Panc1 (cell line): ENCODE measurements at regions not wholly inside any gene's neighbourhood (a gene's known extent, or its start where the extent isn't known, plus 50 kb on each side); places are given as distances from the start of the nearest gene placed in this dataset.

Experiments used
- ATAC-seq: fragments of 200-7000 bp; cut with Tn5 transposase; 2 replicates; pipeline ENCODE4 v1.9.1; 2020; ENCODE audit warnings: mild to moderate bottlenecking, moderate library complexity
- BruUV-seq: library from RNA; stranded (reverse); fragments of 400-500 nt; replicated peaks from 2 replicates; lab custom pipeline; 2021; lab: Mats Ljungman, UMichigan
- CTCF ChIA-PET: fragments of 300-600 bp; sonication (Branson Sonifier 250); formaldehyde crosslinking; loops from one replicate; lab custom pipeline; 2022; ENCODE audit warnings: antibody characterized with exemption; lab: Charles Lee
- POLR2A ChIA-PET: fragments of 300-600 bp; sonication (Branson Sonifier 250); formaldehyde crosslinking; loops from one replicate; lab custom pipeline; 2022; ENCODE audit warnings: antibody characterized with exemption; lab: Charles Lee
- DNase-seq: peaks from one replicate; pipeline ENCODE4 v3.0.0-alpha.2; 2010; ENCODE audit warnings: low read depth, low spot score
- H3K27ac ChIP-seq: 2 replicates; pipeline ENCODE4 v1.5.1; 2011; ENCODE audit warnings: mild to moderate bottlenecking, low read length, inconsistent platforms
- H3K27me3 ChIP-seq: fragments of 200-500 bp; sonication (Bioruptor generic); 2 replicates; pipeline ENCODE4 v1.6.0; 2014; ENCODE audit warnings: low read length, inconsistent platforms; ENCODE audit not compliant: control insufficient read depth, insufficient read depth
- H3K36me3 ChIP-seq: fragments of 200-500 bp; sonication (Bioruptor generic); 2 replicates; pipeline ENCODE4 v1.5.1; 2014; ENCODE audit warnings: inconsistent platforms, mild to moderate bottlenecking, low read length, moderate library complexity; ENCODE audit not compliant: control insufficient read depth, insufficient read depth
- H3K4me1 ChIP-seq: 2 replicates; pipeline ENCODE4 v1.5.1; 2011; ENCODE audit warnings: inconsistent platforms, mild to moderate bottlenecking, low read length, moderate library complexity; ENCODE audit not compliant: control insufficient read depth, insufficient read depth
- H3K4me3 ChIP-seq, 2 experiments: 2 replicates each; pipeline ENCODE4 v1.5.1; 2011 to 2012; ENCODE audit warnings: low read depth in 2 of 2, low read length in 2 of 2, mild to moderate bottlenecking in 2 of 2, inconsistent platforms in 1 of 2, moderate library complexity in 1 of 2
- H3K9me3 ChIP-seq: fragments of 200-500 bp; sonication (Bioruptor generic); 2 replicates; pipeline ENCODE4 v1.5.1; 2014; ENCODE audit warnings: low read depth, mild to moderate bottlenecking, inconsistent platforms, low read length, moderate library complexity; ENCODE audit not compliant: control insufficient read depth, insufficient read depth
- POLR2AphosphoS5 ChIP-seq: IDR thresholded peaks from 2 replicates; pipeline ENCODE4 v1.6.1; 2012; ENCODE audit warnings: mild to moderate bottlenecking, low read depth, low read length, moderate library complexity
- SIN3A ChIP-seq: IDR thresholded peaks from 2 replicates; pipeline ENCODE4 v1.6.1; 2012; ENCODE audit warnings: low read depth, mild to moderate bottlenecking, low read length, moderate library complexity, borderline replicate concordance; ENCODE audit not compliant: insufficient read depth
- TCF7L2 ChIP-seq: IDR thresholded peaks from 2 replicates; pipeline ENCODE4 v1.6.1; 2011; ENCODE audit warnings: mild to moderate bottlenecking, low read depth, low read length, inconsistent platforms
- in situ Hi-C: cut with HindIII; loops from 2 replicates; pipeline ENCODE4 v1.10.0; 2016; ENCODE audit warnings: low sequenced_read_pairs, low pct_unique_long_range_greater_than_20kb
- intact Hi-C: fragments of 100-400 bp; cut with micrococcal nuclease; formaldehyde crosslinking; loops from one replicate; pipeline ENCODE4 v1.10.0; 2022; ENCODE audit not compliant: unreplicated experiment
- TF ChIP-seq, protein P1 (sequence below): fragments of 450-650 bp; IDR thresholded peaks from 2 replicates; pipeline ENCODE4 v1.5.1; 2017; ENCODE audit warnings: mild to moderate bottlenecking
- TF ChIP-seq, protein P2 (sequence below), 2 experiments: IDR thresholded peaks; 2 replicates each; pipeline ENCODE4 v1.6.1; 2011 to 2012; ENCODE audit warnings: low read depth in 2 of 2, control low read depth in 1 of 2, low read length in 1 of 2, mild to moderate bottlenecking in 1 of 2, moderate library complexity in 1 of 2; ENCODE audit not compliant: insufficient read depth in 1 of 2

DNA sequence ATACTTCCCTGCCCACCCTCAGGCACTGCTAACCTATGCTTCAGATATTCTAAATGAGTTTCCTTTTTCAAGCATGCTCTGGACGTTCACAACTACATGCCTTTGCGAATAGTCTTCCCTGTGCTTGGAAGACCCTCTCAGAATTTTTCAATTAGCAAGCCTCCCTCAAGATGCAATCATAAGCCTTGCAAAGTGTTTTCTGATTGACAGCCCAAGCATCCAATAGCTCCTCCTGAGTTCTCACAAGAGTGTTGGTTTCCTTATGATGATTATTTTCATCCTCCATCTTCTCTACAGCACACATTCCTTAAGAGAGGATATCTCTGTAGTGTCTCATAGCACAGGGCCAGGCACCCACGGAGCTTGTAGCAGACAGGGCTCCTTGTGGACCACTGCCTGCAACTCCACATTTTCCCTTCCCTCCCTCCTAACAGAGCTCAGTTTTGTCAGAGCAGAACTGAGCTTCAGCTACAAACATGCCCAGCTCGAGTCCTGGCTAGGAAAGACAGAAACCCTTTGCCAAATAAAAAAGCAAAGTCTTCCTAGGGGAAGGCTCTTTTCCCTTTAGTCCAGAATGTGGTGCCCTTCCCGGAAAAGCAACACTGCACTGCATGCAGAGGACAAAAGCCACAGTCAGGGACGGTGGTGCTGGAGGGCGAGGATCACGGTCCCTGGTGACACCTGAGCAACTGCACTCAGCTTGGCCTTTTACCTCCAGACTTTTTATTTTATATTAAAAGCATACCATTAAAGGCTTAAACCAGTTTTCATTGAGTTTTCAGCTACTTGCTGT, 819.8 kb upstream of the ID2 start:
- no peak overlapping the region for H3K27ac ChIP-seq
- intact Hi-C loops, result no loop called here
- no peak for ATAC-seq
- H3K9me3 ChIP-seq, result no peaks in the 10 kb centered on the region
- TF ChIP-seq, protein P1, sequence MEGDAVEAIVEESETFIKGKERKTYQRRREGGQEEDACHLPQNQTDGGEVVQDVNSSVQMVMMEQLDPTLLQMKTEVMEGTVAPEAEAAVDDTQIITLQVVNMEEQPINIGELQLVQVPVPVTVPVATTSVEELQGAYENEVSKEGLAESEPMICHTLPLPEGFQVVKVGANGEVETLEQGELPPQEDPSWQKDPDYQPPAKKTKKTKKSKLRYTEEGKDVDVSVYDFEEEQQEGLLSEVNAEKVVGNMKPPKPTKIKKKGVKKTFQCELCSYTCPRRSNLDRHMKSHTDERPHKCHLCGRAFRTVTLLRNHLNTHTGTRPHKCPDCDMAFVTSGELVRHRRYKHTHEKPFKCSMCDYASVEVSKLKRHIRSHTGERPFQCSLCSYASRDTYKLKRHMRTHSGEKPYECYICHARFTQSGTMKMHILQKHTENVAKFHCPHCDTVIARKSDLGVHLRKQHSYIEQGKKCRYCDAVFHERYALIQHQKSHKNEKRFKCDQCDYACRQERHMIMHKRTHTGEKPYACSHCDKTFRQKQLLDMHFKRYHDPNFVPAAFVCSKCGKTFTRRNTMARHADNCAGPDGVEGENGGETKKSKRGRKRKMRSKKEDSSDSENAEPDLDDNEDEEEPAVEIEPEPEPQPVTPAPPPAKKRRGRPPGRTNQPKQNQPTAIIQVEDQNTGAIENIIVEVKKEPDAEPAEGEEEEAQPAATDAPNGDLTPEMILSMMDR, result no peak
- no peak for TF ChIP-seq SIN3A
- TF ChIP-seq TCF7L2, result no peak
- TF ChIP-seq, protein P2, sequence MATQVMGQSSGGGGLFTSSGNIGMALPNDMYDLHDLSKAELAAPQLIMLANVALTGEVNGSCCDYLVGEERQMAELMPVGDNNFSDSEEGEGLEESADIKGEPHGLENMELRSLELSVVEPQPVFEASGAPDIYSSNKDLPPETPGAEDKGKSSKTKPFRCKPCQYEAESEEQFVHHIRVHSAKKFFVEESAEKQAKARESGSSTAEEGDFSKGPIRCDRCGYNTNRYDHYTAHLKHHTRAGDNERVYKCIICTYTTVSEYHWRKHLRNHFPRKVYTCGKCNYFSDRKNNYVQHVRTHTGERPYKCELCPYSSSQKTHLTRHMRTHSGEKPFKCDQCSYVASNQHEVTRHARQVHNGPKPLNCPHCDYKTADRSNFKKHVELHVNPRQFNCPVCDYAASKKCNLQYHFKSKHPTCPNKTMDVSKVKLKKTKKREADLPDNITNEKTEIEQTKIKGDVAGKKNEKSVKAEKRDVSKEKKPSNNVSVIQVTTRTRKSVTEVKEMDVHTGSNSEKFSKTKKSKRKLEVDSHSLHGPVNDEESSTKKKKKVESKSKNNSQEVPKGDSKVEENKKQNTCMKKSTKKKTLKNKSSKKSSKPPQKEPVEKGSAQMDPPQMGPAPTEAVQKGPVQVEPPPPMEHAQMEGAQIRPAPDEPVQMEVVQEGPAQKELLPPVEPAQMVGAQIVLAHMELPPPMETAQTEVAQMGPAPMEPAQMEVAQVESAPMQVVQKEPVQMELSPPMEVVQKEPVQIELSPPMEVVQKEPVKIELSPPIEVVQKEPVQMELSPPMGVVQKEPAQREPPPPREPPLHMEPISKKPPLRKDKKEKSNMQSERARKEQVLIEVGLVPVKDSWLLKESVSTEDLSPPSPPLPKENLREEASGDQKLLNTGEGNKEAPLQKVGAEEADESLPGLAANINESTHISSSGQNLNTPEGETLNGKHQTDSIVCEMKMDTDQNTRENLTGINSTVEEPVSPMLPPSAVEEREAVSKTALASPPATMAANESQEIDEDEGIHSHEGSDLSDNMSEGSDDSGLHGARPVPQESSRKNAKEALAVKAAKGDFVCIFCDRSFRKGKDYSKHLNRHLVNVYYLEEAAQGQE (IDR thresholded peaks at IDR 0.05; ENCODE audit: insufficient read depth in 1 of 2, low read depth in 2 of 2, low read length in 1 of 2), result no peak
- no peak for TF ChIP-seq POLR2AphosphoS5
- H3K4me1 ChIP-seq, result no peaks in the 10 kb centered on the region
- DNase-seq, result no peak
- no peak overlapping the region for H3K4me3 ChIP-seq
- POLR2A ChIA-PET, result no interaction called here
- in situ Hi-C loops, result no loop called here
- H3K36me3 ChIP-seq, result no peaks in the 10 kb centered on the region
- CTCF ChIA-PET, result no interaction called here
- H3K27me3 ChIP-seq, result no peaks in the 10 kb centered on the region
- BruUV-seq, result no TSS peak

DNA sequence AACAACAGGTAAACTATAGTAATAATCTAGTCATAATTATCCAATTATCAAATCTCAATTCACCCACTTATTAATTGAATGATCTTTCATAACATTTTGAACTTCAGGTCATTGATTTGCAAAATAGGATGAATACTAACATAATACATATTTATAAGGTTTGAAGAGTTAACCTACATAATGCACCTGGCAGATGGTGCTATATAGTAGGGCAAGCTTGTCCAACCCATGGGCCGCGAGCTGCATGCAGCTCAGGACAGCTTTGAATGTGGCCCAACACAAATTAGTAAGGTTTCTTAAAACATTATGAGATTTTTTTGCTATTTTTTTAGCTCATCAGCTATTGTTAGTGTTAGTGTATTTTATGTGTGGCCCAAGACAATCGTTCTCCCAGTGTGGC, 815.8 kb upstream of the ID2 start:
- no peaks in the 10 kb centered on the region for H3K4me1 ChIP-seq
- intact Hi-C loops, result no loop called here
- POLR2A ChIA-PET, result no interaction called here
- H3K27me3 ChIP-seq, result no peaks in the 10 kb centered on the region
- CTCF ChIA-PET, result no interaction called here
- in situ Hi-C loops, result no loop called here
- no peaks in the 10 kb centered on the region for H3K36me3 ChIP-seq
- TF ChIP-seq, protein P1, result no peak
- TF ChIP-seq TCF7L2 (no peak), POLR2AphosphoS5 (no peak), SIN3A (no peak)
- TF ChIP-seq, protein P2 (IDR thresholded peaks at IDR 0.05; ENCODE audit: insufficient read depth in 1 of 2, low read depth in 2 of 2, low read length in 1 of 2), result no peak
- H3K9me3 ChIP-seq, result no peaks in the 10 kb centered on the region
- no TSS peak for BruUV-seq
- H3K27ac ChIP-seq, result no peak overlapping the region
- ATAC-seq, result no peak
- no peak for DNase-seq
- H3K4me3 ChIP-seq, result no peak overlapping the region
